ENCODE measurements at regions not wholly inside any gene's neighbourhood (a gene's known extent, or its start where the extent isn't known, plus 50 kb on each side); places are given as distances from the start of the nearest gene placed in this dataset.

- TF ChIP-seq CTCF (IDR thresholded peaks at IDR 0.05; ENCODE audit: low read depth, low read length) (no peak), EZH2phosphoT487 (IDR thresholded peaks at IDR 0.05; ENCODE audit: low read depth) (no peak)
Measured at GRCh38 chr10:57169597-57169996, 808.5 kb upstream of the ZWINT start.

All from OCI-LY3 (cell line).